ENCODE measurements at regions not wholly inside any gene's neighbourhood (a gene's known extent, or its start where the extent isn't known, plus 50 kb on each side); places are given as distances from the start of the nearest gene placed in this dataset.

GRCh38 chr7:106600569-106601373, 60.2 kb downstream of the CCDC71L start:
- Histone ChIP-seq H3K4me2 (ENCODE audit: low read length) (no peak overlapping the region), H3K4me3 (replicated peaks in 1 of 2; ENCODE audit: low read depth in 1 of 2, low read length in 2 of 2) (no peak overlapping the region), H3K9ac (ENCODE audit: low read length) (no peak overlapping the region), H3K36me3 (ENCODE audit: control insufficient read depth in 1 of 2, insufficient read depth in 2 of 2, low read length in 2 of 2) (no peaks in the 10 kb centered on the region), H3K9me3 (ENCODE audit: control insufficient read depth in 1 of 2, insufficient read depth in 1 of 2, low read depth in 1 of 2, low read length in 2 of 2) (no peaks in the 10 kb centered on the region), H3K27me3 (ENCODE audit: insufficient read depth, low read length) (no peaks in the 10 kb centered on the region), H3K4me1 (ENCODE audit: control insufficient read depth in 1 of 2, insufficient read depth in 2 of 2, low read length in 2 of 2) (peaks cover 0 to 10% of the 10 kb centered on the region in 2 experiments; a peak in 2 of 4 replicates), H3K79me2 (ENCODE audit: insufficient read depth, low read length) (no peaks in the 10 kb centered on the region), H3K9me2 (ENCODE audit: insufficient read depth) (no peaks in the 10 kb centered on the region), H3K27ac (ENCODE audit: low read depth, low read length) (no peak overlapping the region), H4K20me1 (ENCODE audit: insufficient read depth) (no peaks in the 10 kb centered on the region), H2AFZ (ENCODE audit: low read depth, low read length, poor library complexity, severe bottlenecking) (no peak overlapping the region)
- no TSS peak for BruUV-seq (replicated peaks)
- ATAC-seq (no peak), DNase-seq (ENCODE audit: low read depth, low spot score) (no peak)
- intact Hi-C loops (cut with micrococcal nuclease) = no loop called here
- ChIA-PET RAD21 (ENCODE audit: low non-redundant PET in 1 of 2, low total read pairs in 2 of 2, uncharacterized antibody in 2 of 2, unreplicated experiment in 2 of 2) (no interaction called here), POLR2A (no interaction called here), CTCF (no interaction called here)
- TF ChIP-seq REST (IDR thresholded peaks at IDR 0.05; ENCODE audit: low read depth) = no peak
- no peak for TF ChIP-seq ZFX (IDR thresholded peaks at IDR 0.05)
- TF ChIP-seq RAD21 (IDR thresholded peaks at IDR 0.05; ENCODE audit: low read depth) = no peak
- TF ChIP-seq CTCF (IDR thresholded peaks at IDR 0.05 in 2 of 3, conservative IDR thresholded peaks at IDR 0.05 in 1 of 3; ENCODE audit: borderline replicate concordance in 1 of 3, insufficient read depth in 1 of 3, low read depth in 2 of 3, low read length in 2 of 3) = no peak
- no peak for TF ChIP-seq TCF7L2 (IDR thresholded peaks at IDR 0.05; ENCODE audit: borderline replicate concordance, extremely low read depth, insufficient read depth, insufficient read length)
- no peak for TF ChIP-seq POLR2A (IDR thresholded peaks at IDR 0.05; ENCODE audit: borderline replicate concordance, extremely low read depth, insufficient read depth, insufficient read length)
- no peak for TF ChIP-seq CBX3 (IDR thresholded peaks at IDR 0.05; ENCODE audit: low read depth)
- no peak for TF ChIP-seq JUND (IDR thresholded peaks at IDR 0.05)
- TF ChIP-seq ATF3 (IDR thresholded peaks at IDR 0.05) = no peak
- TF ChIP-seq ELF1 (IDR thresholded peaks at IDR 0.05; ENCODE audit: borderline replicate concordance, low read depth) = no peak
- no peak for TF ChIP-seq SIN3A (IDR thresholded peaks at IDR 0.05; ENCODE audit: low read depth)
- no peak for TF ChIP-seq SP1 (IDR thresholded peaks at IDR 0.05; ENCODE audit: low read depth)
- no peak for TF ChIP-seq CEBPB (IDR thresholded peaks at IDR 0.05; ENCODE audit: low read depth)
- no peak for TF ChIP-seq MAX (IDR thresholded peaks at IDR 0.05)
- TF ChIP-seq YY1 (IDR thresholded peaks at IDR 0.05; ENCODE audit: extremely low read depth, insufficient replicate concordance, low read depth, low read length) = no peak
- no peak for TF ChIP-seq SRF (IDR thresholded peaks at IDR 0.05; ENCODE audit: low read depth)

Measured in HCT116 (cell line).